CD4-positive, alpha-beta T cell treated with Interleukin-4 for 1 hour (primary cell): ENCODE measurements at regions not wholly inside any gene's neighbourhood (a gene's known extent, or its start where the extent isn't known, plus 50 kb on each side); places are given as distances from the start of the nearest gene placed in this dataset.
A peak's percentile ranks its signal among the peaks of the same experiment; 100 is the strongest.
"Not testable (repeated sequence)": the region's sequence is repeated elsewhere in the genome, so short reads cannot be mapped to it uniquely, and the experiment has no call there.

Experiments used
- DNase-seq, 2 donors: peaks; one replicate each; pipeline ENCODE4 v3.0.0-alpha.2; 2020 to 2022

DNA sequence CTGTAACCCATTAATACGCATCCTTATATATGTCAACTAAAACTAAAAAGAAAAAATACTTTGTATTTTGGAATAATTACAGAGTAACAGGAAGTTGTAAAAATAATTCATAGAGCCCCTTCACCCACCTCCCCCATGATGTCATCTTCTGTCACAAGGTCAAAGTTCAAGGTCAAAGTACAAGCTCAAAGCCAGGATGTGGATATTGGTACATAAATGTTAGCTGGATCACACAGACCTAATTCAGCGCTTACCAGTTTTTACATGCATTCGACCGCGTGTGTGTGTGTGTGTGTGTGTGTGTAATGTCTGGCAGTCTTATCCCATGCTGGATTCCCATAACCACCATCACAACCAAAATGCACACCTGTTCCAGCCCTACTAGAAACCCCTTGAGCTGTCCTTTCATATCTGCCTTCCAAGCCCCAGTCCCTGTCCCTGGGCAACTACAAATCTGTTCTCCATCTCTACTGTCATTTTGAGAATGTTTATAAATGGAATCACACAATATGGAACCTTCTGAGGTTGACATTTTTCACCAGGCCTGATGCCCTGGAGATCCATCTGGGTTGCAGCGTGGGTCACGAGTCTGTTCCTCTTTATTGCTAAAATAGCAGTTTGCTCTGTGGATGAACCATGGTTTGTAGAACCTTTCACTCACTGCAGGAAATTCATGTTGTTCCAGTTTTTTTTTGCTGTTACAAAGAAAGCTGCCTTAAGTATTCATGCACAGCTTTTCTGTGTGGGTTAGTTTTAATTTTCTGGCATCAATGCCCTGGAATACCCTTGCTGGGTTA lies 153.6 kb upstream of the PITRM1 start:
- no peak for DNase-seq

DNA sequence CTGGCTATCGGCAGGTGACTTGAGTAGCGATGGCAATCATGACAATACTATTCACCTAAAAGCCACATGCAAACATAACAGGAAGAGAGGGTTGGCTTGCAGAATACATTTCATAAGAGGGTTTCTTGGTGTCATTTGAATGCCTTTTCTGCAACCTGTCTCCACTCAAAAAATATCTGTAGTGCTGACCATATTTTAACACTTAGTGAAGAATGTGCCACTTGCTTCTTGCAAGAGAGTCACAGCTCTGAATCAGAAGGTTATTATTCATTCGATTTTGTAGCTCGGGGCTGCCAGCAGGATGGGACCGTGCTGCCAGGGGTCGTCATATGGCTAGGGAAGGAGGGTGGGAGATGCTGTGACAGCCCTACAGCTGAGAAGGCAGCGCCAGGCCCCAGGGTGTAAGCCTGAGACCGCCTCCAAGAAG lies 152.0 kb upstream of the PITRM1 start:
- DNase-seq = peak in 1 of 2 donors; percentile 7

DNA sequence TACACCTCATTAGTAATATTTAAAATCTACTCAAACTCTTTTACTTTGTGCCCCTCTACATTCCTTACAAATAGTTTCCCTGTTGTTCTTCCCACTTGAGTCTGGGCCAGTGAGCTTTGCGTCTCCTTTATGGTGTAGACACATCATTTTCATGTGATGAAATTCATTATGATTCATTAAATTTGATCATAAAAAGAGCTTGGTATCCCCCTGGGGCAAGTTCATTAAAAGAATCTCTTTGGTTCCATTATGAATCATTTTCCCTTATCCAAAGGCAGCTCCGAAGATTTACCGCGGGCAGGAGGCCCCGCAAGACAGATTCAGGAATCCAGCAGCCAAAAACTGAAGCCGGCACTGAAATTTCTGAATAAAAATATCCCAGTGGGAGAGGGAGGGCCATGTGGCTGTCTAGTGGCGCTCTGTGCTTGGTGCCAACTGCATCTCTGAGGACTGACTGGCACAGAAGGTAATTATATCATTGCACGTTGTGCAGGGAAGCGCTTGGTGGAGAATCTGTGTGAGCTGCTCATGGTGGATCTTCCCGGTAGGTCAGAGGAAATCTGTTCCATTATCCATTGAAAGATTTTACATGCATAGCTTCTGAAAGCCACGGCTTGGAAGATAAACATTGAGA lies 151.4 kb upstream of the PITRM1 start:
- DNase-seq = no peak

DNA sequence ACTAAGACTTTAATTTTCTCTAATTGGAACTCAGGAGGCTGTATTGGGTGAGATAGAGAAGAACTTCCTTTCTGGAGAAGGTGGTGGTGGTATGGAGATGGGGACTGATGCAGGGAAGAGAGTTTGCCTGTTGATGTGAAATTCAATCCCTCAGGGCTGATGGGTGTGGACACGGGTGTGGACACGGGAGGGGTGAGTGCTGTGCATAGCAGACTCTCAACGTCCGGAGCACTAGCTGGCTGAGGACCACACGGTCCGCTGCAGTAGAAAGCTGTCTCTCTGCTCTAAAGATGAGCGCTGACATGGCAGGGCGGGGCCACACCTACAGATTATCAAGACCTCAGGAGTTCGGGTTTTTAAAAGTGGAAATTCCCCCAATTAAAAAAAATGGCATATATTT lies 148.5 kb upstream of the PITRM1 start:
- no peak for DNase-seq

DNA sequence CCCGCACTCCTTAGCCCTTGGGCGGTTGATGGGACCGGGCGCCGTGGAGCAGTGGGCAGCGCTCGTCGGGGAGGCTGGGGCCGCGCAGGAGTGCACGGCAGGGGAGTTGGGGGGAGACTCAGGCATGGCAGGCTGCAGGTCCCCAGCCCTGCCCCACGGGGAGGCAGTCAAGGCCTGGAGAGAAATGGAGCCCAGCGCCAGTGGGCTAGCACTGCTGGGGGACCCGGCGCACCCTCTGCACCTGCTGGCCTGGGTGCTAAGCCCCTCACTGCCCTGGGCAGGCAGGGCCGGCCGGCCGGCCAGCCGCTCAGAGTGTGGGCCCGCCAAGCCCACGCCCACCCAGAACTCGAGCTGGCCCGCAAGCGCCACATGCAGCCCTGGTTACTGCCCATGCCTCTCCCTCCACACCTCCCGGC lies 147.2 kb upstream of the PITRM1 start:
- no peak for DNase-seq

DNA sequence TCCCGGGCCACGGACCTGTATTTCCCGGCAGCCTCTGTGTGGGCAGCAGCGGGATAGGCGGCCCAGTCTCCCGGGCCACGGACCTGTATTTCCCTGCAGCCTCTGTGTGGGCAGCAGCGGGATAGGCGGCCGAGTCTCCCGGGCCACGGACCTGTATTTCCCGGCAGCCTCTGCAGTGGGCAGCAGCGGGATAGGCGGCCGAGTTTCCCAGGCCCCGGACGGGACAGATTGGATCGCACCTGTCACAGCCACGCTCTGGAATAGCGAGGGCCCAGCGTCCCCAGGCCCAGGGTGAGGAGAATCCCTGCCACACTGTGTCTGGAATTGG lies 145.9 kb upstream of the PITRM1 start:
- DNase-seq = not testable (repeated sequence)

DNA sequence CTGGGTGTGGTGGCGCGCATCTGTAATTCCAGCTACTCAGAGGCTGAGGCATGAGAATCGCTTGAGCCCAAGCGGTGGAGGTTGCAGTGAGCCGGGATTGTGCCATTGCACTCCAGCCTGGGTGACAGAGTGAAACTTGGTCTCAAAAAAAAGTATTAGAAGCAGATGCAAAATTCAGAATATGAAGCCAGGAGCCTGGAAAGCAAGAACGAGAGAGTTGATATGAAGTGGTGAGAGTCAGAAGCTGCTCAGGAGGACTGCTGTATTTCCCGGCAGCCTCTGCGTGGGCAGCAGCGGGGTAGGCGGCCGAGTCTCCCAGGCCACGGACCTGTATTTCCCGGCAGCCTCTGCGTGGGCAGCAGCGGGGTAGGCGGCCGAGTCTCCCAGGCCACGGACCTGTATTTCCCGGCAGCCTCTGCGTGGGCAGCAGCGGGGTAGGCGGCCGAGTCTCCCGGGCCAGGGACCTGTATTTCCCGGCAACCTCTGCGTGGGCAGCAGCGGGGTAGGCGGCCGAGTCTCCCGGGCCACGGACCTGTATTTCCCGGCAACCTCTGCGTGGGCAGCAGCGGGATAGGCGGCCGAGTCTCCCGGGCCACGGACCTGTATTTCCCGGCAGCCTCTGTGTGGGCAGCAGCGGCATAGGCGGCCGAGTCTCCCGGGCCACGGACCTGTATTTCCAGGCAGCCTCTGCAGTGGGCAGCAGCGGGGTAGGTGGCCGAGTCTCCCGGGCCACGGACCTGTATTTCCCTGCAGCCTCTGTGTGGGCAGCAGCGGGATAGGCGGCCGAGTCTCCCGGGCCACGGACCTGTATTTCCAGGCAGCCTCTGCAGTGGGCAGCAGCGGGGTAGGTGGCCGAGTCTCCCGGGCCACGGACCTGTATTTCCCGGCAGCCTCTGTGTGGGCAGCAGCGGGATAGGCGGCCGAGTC lies 145.2 kb upstream of the PITRM1 start:
- DNase-seq = not testable (repeated sequence)

DNA sequence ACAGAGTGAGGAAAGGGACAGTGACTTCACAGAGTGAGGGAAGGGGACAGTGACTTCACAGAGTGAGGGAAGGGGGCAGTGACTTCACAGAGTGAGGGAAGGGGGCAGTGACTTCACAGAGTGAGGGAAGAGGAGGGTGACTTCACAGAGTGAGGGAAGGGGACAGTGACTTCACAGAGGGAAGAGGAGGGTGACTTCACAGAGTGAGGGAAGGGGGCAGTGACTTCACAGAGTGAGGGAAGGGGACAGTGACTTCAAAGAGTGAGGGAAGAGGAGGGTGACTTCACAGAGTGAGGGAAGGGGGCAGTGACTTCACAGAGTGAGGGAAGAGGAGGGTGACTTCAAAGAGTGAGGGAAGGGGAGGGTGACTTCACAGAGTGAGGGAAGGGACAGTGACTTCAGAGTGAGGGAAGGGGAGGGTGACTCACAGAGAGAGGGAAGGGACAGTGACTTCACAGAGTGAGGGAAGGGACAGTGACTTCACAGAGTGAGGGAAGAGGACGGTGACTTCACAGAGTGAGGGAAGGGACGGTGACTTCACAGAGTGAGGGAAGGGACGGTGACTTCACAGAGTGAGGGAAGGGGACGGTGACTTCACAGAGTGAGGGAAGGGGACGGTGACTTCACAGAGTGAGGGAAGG lies 142.0 kb upstream of the PITRM1 start:
- DNase-seq = not testable (repeated sequence)

DNA sequence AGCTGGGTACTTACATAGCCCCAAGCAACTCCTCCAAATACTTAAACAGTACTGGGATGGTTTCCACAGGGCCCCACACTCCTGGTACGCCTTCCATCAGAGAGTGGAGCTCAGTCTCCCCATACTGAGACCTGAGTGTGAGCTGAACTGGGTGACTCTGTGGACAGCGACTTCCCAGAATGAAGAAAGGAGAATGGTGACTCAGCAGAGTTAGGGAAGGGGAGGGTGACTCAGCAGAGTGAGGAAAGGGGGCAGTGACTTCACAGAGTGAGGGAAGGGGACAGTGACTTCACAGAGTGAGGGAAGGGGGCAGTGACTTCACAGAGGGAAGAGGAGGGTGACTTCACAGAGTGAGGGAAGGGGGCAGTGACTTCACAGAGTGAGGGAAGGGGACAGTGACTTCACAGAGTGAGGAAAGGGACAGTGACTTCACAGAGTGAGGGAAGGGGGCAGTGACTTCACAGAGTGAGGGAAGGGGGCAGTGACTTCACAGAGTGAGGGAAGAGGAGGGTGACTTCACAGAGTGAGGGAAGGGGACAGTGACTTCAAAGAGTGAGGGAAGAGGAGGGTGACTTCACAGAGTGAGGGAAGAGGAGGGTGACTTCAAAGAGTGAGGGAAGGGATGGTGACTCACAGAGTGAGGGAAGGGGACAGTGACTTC lies 141.3 kb upstream of the PITRM1 start:
- DNase-seq = peak in 1 of 2 donors; percentile 17

DNA sequence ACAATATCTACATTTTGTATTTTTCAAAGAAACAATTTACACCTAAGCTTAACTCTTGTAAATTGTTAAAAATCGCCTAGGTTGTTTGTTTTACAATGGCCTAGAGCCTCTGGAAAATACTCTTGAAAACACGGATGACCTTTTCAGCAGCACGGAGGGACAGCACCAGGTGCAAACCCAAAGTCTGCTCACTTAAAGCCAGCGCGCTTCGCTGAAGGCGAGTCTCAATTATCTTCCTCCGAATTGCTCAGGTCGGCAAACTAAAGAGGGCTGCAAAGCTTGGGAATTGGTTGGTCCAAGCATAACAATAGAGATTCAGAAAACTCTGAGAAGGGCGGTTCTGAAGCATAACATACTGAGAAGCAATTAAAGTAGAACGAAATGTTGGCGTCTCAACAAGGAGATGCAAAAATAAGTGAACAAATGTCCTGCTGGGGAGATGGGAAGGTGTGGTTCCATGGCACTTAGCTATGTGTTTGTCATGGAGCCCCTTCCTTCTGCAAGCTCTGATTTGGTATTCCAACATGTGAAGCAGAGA lies 139.9 kb upstream of the PITRM1 start:
- DNase-seq = no peak

DNA sequence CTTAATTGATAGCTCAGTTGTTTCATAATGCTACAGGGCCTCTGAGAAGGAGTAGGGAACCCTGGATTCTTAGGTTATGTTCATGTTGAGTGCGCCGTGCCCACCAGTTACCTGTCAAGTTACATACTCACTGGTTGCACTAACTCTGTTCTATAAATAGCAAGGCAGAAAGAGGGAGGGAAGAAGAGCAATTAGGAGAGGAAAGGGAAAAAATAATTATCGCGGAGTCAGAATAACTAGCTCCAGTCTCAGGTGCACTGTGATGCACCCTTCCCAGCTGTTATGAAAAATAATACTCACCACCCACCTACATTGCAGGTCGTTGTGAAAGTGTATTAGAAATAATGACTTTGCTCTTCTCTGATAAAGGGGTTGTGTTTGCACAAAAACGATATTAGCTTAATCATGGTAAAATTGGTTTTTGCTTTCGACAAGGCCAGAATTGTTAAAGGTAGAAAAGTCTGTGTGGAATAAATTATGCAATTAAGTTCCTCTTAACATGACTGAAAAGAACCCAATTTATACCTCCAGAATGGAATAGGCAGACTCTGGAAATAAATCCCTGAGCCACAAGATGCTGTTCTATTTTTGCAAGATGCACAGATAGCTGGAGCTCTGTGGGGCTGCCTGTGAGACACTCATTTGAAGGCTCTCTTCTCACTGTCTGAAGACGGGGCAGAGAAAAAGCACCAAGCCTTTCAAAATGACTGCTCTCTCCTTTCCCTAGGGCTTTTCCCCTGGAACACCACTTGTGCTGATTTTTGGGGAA lies 137.6 kb upstream of the PITRM1 start:
- DNase-seq = no peak

DNA sequence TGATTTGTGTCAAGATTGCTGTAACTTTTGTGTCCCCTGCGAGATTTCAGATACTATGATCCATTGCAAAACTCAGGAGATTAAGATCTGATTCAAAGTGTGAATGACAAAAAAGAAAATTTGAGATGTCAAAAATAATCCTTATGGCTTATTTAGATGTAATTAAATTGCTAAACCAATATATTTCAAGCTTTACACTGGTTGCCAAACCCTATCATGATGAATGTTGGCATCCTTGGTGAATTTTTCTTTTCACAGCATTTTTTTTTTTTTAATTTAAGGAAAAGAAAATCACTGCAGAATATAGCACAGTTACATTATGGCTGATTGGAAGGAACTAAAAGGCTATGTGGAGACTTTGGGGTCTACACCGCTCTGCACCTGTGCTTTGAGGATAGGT lies 133.5 kb upstream of the PITRM1 start:
- no peak for DNase-seq

DNA sequence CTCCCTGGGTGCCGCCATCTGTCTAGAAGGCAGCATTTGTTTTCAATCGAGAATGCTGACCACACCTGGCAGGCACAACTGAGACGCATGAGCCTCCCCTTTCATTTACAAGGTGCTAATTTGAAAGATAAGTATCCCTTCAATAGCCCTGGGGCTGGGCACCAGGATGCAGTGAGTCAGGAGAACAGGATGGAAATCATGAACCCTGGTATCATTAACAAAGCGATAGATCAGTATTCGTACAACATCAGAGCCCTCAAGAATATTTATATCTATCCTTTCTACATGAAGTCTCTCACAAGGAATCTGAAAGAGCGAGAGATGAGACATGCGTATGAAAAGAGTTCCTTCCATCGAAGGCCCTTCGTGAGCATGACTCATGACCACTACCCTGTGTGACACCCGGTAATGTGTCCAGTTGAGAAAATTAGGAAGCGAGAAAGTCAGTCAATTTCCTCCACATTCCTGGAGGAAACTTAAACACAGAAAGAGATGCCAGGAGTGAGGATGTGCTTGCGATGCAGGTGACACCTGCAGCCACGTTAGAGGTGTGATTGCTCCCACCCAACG lies 123.1 kb upstream of the PITRM1 start:
- no peak for DNase-seq

DNA sequence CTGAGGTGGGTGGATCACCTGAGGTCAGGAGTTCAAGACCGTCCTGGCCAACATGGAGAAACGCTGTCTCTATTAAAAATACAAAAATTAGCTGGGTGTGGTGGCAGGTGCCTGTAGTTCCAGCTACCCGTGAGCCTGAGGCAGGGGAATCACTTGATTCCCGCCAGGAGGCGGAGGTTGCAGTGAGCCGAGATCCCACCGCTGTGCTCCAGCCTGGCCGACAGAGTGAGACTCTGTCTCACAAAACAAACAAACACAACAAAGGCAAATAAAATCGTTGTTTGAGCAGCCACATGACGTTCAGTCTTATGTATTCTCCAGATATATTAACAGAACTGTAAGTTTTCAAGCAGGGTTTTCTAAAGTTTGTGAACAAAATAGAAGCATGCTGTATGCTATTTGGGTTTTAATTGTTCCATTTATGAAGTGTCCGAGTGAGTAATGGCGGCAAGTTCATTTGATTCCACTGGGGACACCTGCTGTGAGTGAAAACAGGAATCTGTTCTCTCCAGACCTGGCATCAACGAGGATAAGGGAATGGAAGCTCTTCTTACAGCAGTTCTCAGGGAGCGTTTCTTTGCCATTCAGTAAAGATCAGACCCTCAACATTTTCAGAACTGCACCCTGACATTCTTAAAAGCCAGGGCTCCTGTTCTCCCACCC lies 122.5 kb upstream of the PITRM1 start:
- no peak for DNase-seq

DNA sequence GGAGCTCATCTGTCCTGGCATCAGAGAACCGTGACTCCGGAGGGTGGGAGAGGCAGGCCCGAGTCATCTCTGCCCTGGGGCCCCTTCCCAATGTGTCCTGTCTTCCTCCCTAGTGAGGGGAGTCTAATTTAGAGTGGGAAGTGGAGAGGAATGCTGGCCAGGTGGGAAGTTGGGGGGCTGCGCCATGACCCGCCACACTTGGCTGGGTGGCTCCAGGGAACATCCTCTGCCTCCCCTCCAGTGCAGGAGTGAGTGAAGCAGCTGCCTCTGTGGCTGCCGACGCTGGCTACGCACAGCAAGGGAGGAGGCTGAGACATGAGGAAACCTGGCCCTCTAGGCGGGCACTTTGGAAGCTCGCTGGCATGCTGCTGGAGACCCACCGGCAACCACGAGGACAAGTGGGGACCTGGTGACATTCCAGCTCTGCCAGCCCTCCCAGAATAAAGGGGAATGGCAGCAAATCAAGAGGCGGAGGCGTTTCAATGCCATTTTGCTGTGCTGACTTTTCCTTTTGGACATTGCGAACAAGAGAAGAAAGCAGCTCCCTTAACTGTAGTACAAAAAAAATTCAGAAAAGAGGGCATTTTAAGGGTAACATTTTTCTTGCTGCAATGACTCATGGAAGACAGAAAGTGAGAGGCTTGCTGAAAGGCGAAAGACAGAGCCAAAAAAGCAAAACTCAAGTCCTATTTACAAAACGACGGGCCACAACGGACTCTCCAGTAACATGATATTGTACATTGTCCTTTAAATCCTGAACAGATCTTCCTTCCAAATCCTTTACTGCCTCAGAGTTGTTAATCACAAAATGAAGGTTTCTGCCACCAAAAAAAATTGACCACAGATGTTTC lies 121.2 kb upstream of the PITRM1 start:
- no peak for DNase-seq

DNA sequence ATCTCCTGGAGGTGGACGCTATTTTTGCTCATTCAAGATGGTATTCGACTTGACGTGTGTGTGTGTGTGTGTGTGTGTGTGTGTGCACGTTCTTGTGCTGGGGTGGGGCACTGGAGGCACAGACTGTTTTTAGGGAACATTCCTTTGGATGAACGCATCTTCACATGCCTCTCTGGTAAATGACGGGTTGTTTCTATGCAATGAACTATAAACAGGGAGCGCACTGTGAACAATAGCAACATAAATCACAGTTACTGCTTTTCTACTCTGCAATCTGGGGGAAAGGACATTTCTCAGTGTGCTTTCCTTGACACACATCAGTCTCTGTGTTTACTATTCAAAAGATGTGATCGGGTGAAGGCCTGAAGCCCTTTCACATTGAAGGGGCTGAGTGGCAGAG lies 120.1 kb upstream of the PITRM1 start:
- no peak for DNase-seq

DNA sequence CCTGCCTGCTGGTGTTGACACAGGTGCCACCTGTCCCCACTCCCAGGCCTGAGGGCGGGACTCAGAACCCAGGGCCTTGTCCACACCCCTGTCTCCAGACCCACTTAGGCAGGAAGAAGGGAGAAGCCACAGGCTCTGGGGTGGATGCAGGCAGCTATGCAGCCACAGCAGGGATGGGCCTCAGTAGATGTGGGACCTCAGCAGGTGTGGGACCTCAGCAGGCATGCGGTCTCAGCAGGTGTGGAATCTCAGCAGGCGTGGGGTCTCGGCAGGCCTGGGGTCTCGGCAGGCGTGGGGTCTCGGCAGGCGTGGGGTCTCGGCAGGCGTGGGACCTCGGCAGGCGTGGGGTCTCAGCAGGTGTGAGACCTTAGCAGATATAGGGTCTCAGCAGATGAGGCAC lies 118.0 kb upstream of the PITRM1 start:
- no peak for DNase-seq

DNA sequence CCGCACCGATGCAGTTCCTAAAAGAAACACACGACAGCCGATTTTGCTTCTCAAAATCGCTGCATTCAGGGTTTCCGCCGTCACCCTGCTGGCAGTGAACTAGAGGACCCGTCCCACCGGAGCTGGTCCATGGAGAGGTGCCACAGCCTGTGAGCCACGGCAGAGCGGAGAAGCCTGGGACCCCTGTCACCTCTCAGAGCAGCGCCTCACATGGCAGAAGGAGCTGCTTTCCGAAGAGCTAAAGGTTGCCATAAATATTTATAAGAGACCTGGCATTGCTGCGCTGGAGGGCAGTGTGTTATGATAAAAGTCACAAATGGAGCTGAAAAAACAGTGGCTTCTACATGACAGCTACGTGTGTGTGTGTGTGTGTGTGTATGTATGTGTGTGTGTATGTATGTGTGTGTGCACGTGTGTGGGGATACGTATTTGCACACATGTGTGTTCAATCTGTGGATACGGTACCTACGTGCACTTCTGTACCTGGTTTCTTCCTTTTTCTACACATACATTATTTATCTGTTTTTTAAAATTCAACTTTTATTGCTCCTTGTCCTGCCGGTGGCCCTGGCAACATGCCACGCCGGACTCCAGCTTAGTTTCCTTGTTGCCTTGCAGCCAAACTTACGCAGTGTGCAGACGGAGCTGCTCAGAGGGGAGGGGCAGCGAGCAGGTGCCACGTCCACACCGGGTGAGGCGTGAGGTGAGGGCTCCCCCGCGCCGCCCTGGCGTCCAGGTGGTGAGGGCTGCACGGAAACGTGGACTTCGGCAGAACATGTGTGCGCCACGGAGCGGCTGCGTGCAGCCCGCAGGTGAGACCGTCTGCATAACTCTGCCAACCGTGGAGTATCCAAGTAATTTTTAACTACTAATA lies 115.2 kb upstream of the PITRM1 start:
- DNase-seq = no peak

DNA sequence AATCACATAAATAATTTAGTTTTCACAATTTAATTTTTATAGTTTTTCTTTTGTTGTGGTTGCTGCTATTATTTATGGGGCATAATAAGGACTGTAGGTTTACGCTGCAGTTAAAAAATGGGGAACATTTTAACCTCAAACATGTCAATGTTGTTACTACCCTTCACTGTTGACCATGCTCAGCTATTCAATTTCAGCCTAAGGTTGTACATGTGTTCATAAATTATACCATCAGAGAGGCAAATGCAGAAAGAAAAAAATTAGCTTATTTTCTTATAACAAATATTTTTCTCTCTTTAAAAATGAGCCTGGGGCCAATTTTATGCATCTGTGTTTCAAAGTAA lies 110.1 kb upstream of the PITRM1 start:
- DNase-seq = no peak
